Ishikawa (cell line): ENCODE measurements at regions not wholly inside any gene's neighbourhood (a gene's known extent, or its start where the extent isn't known, plus 50 kb on each side); places are given as distances from the start of the nearest gene placed in this dataset.

Experiments used
- CEBPB ChIP-seq: IDR thresholded peaks from 2 replicates; pipeline ENCODE4 v1.6.1; 2012
- CREB1 ChIP-seq: IDR thresholded peaks from 2 replicates; pipeline ENCODE4 v1.6.1; 2012; ENCODE audit warnings: low read depth
- EGR1 ChIP-seq: IDR thresholded peaks from 2 replicates; pipeline ENCODE4 v1.6.1; 2012
- EP300 ChIP-seq: IDR thresholded peaks from 2 replicates; pipeline ENCODE4 v1.6.1; 2012; ENCODE audit warnings: borderline replicate concordance
- FOXM1 ChIP-seq: IDR thresholded peaks from 2 replicates; pipeline ENCODE4 v1.6.1; 2012; ENCODE audit warnings: low read depth, borderline replicate concordance
- MAX ChIP-seq: IDR thresholded peaks from 2 replicates; pipeline ENCODE4 v1.6.1; 2012
- NFIC ChIP-seq: IDR thresholded peaks from 2 replicates; pipeline ENCODE4 v1.6.1; 2012
- RAD21 ChIP-seq: IDR thresholded peaks from 2 replicates; pipeline ENCODE4 v1.6.1; 2012; ENCODE audit warnings: low read depth
- REST ChIP-seq: IDR thresholded peaks from 2 replicates; pipeline ENCODE4 v1.6.1; 2012; ENCODE audit warnings: low read depth, mild to moderate bottlenecking
- TAF1 ChIP-seq: IDR thresholded peaks from 2 replicates; pipeline ENCODE4 v1.6.1; 2012; ENCODE audit warnings: low read depth, mild to moderate bottlenecking
- TCF12 ChIP-seq: IDR thresholded peaks from 2 replicates; pipeline ENCODE4 v1.6.1; 2012; ENCODE audit warnings: low read depth
- TEAD4 ChIP-seq: IDR thresholded peaks from 2 replicates; pipeline ENCODE4 v1.6.1; 2012
- USF1 ChIP-seq: IDR thresholded peaks from 2 replicates; pipeline ENCODE4 v1.6.1; 2012
- YY1 ChIP-seq: IDR thresholded peaks from 2 replicates; pipeline ENCODE4 v1.6.1; 2012; ENCODE audit warnings: low read depth
- ZBTB7A ChIP-seq: IDR thresholded peaks from 2 replicates; pipeline ENCODE4 v1.6.1; 2012; ENCODE audit warnings: low read depth

GRCh38 chr22:27284324-27284723, 517.2 kb downstream of the MN1 start:
- TF ChIP-seq CEBPB: no peak
- TF ChIP-seq TEAD4: no peak
- no peak for TF ChIP-seq EP300
- no peak for TF ChIP-seq TCF12
- no peak for TF ChIP-seq RAD21
- TF ChIP-seq NFIC: no peak
- TF ChIP-seq TAF1: no peak
- TF ChIP-seq YY1: no peak
- TF ChIP-seq CREB1: no peak
- TF ChIP-seq MAX: no peak
- no peak for TF ChIP-seq REST
- TF ChIP-seq ZBTB7A: no peak
- no peak for TF ChIP-seq FOXM1
- TF ChIP-seq USF1: no peak

GRCh38 chr22:27286711-27287110, 514.8 kb downstream of the MN1 start:
- TF ChIP-seq FOXM1 (no peak), CEBPB (no peak), YY1 (no peak), EP300 (no peak), RAD21 (no peak), NFIC (no peak), MAX (no peak), TEAD4 (no peak), EGR1 (no peak), TAF1 (no peak)

GRCh38 chr22:27292542-27293299, 508.8 kb downstream of the MN1 start:
- TF ChIP-seq FOXM1 (no peak), RAD21 (no peak), CREB1 (no peak), ZBTB7A (no peak), YY1 (no peak), MAX (no peak), EGR1 (no peak), NFIC (no peak), CEBPB (no peak), EP300 (no peak), TCF12 (no peak), TAF1 (no peak), TEAD4 (no peak), REST (no peak), USF1 (no peak)

GRCh38 chr22:27293721-27294445, 507.7 kb downstream of the MN1 start:
- TF ChIP-seq NFIC (no peak), TAF1 (no peak), TEAD4 (no peak)

- TF ChIP-seq TCF12: no peak
- TF ChIP-seq EP300: no peak
- no peak for TF ChIP-seq FOXM1
- no peak for TF ChIP-seq MAX
- TF ChIP-seq CEBPB: no peak
- TF ChIP-seq REST: no peak
- TF ChIP-seq USF1: no peak
- no peak for TF ChIP-seq TEAD4
- TF ChIP-seq EGR1: no peak
- no peak for TF ChIP-seq ZBTB7A
- no peak for TF ChIP-seq CREB1
- TF ChIP-seq NFIC: no peak
- TF ChIP-seq RAD21: no peak
- TF ChIP-seq YY1: no peak
- no peak for TF ChIP-seq TAF1
Observed at GRCh38 chr22:27295040-27295439, 506.5 kb downstream of the MN1 start.
